Stomach smooth muscle (tissue), 2 donors: ENCODE measurements at regions not wholly inside any gene's neighbourhood (a gene's known extent, or its start where the extent isn't known, plus 50 kb on each side); places are given as distances from the start of the nearest gene placed in this dataset.

Experiments
- H3K27ac ChIP-seq: one replicate; pipeline ENCODE4 v1.7.0; 2013; ENCODE audit warnings: mild to moderate bottlenecking, low read length, inconsistent platforms
- H3K27me3 ChIP-seq, 2 donors: one replicate each; pipeline ENCODE4 v1.7.0; 2013; ENCODE audit warnings: low read length in 2 of 2; ENCODE audit not compliant: insufficient read depth in 2 of 2, control insufficient read depth in 1 of 2
- H3K36me3 ChIP-seq, 2 donors: one replicate each; pipeline ENCODE4 v1.7.0; 2013; ENCODE audit warnings: low read length in 2 of 2; ENCODE audit not compliant: control insufficient read depth in 2 of 2, insufficient read depth in 2 of 2
- H3K4me1 ChIP-seq: one replicate; pipeline ENCODE4 v1.7.0; 2013; ENCODE audit warnings: low read length; ENCODE audit not compliant: control insufficient read depth, insufficient read depth
- H3K4me3 ChIP-seq, 2 donors: one replicate each; pipeline ENCODE4 v1.7.0; 2013; ENCODE audit warnings: low read length in 2 of 2
- H3K9ac ChIP-seq, 2 donors: one replicate each; pipeline ENCODE4 v1.7.0; 2013; ENCODE audit warnings: low read length in 2 of 2, mild to moderate bottlenecking in 1 of 2
- H3K9me3 ChIP-seq, 2 donors: one replicate each; pipeline ENCODE4 v1.7.0; 2013; ENCODE audit warnings: low read length in 2 of 2; ENCODE audit not compliant: control insufficient read depth in 2 of 2
- donor health status: healthy.
- donor health status: Pancreatic carcinoma.

DNA sequence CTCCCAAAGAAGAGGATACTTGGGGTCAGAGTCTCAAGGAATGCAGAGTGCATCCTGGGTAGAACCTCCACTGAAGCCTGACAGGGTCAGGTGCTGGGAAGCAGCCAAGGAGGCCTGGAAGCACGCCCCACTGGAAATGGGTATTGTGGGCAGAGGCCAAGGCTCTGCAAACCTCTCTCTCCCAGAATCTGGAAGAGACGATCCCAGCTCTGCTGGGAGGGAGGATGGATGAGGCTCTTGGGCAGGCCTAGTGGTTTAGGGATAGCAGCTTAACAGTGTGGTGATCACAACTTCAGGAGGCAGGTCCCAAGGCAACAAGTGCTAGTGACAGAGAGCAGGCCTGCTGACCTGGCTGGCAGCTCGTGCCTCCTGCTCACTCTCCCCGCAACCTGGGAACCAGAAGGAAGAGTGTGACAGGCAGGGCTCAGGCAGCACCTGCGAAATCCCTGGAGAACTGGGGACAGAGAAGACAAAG, 641.0 kb downstream of the PLPP3 start:
- Histone ChIP-seq H3K4me1 (peaks cover 13% of the 10 kb centered on the region), H3K4me3 (no peak overlapping the region), H3K9me3 (no peaks in the 10 kb centered on the region), H3K9ac (no peak overlapping the region), H3K27me3 (no peaks in the 10 kb centered on the region), H3K27ac (no peak overlapping the region), H3K36me3 (no peaks in the 10 kb centered on the region)

DNA sequence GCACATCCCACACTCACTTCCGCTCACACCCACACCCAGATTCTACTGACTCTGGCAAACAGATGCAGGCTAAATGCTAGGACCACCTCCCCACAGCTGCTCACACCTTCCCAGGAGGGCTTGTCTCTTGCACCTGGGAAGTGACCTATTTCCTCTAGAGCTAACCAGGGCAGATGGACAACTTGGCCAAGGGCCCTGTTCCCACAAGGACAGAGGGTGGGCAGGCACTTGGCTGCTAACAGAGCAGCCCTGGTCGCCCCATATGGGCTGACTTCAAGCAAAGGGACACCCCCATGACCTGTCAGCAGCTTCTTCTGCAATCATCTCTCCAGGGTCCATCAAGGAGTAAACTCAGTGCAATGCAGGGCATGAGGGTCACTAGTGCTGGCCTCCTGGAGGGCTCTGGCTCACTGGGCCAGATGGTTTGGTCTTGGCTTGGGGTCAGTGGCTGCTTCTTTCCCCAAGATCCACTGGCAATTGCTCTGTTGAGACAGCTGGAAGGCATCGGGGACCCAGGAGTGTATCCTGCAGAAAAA, 641.5 kb downstream of the PLPP3 start:
- Histone ChIP-seq H3K4me1 (peaks cover 13% of the 10 kb centered on the region), H3K27ac (no peak overlapping the region), H3K27me3 (no peaks in the 10 kb centered on the region)

DNA sequence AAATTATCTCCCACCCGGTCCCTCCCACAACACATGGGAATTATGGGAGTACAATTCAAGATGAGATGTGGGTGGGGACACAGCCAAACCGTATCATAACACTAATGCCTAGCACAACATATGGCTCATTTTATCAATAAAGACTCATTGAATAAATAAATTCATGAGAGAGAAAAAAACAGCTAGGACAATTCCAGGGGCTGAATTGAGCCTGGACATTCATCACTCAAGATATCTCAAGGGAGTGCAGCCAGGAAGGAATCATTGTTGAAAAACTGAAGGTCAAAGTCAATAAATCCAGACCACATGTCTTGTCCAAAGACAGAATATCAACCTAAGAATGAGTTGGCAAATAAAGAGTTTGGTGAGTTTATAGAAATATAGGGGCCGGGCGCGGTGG, 644.1 kb downstream of the PLPP3 start:
- Histone ChIP-seq H3K27me3 (no peaks in the 10 kb centered on the region), H3K9ac (no peak overlapping the region), H3K4me1 (peaks cover 19% of the 10 kb centered on the region), H3K36me3 (no peaks in the 10 kb centered on the region), H3K27ac (no peak overlapping the region), H3K9me3 (no peaks in the 10 kb centered on the region), H3K4me3 (no peak overlapping the region)

More for the DNA sequence above, 641.5 kb downstream of the PLPP3 start:
- H3K36me3 ChIP-seq: no peaks in the 10 kb centered on the region
- H3K9me3 ChIP-seq: no peaks in the 10 kb centered on the region
- no peak overlapping the region for H3K9ac ChIP-seq
- H3K4me3 ChIP-seq: no peak overlapping the region

DNA sequence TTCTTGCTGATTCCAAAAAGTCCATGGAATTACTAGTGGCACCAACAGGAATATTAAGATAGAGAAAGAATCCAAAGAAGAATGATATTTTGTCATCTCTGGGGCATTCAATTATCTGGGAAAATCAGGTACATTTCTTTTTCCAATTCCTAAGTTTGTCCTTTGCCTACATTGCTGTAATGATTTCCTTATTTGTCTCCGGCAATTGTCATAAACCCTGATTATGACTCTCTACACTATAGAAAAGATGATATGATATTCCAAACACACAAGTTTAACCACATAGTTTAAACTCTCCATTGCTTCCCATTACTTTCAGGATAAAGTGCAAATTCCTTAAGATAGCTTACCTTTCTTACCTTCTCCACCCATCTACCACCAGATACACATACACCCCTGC, 647.0 kb downstream of the PLPP3 start:
- Histone ChIP-seq H3K27me3 (no peaks in the 10 kb centered on the region), H3K36me3 (no peaks in the 10 kb centered on the region), H3K4me3 (no peak overlapping the region), H3K4me1 (peaks cover 6% of the 10 kb centered on the region), H3K9me3 (no peaks in the 10 kb centered on the region), H3K27ac (no peak overlapping the region), H3K9ac (no peak overlapping the region)

DNA sequence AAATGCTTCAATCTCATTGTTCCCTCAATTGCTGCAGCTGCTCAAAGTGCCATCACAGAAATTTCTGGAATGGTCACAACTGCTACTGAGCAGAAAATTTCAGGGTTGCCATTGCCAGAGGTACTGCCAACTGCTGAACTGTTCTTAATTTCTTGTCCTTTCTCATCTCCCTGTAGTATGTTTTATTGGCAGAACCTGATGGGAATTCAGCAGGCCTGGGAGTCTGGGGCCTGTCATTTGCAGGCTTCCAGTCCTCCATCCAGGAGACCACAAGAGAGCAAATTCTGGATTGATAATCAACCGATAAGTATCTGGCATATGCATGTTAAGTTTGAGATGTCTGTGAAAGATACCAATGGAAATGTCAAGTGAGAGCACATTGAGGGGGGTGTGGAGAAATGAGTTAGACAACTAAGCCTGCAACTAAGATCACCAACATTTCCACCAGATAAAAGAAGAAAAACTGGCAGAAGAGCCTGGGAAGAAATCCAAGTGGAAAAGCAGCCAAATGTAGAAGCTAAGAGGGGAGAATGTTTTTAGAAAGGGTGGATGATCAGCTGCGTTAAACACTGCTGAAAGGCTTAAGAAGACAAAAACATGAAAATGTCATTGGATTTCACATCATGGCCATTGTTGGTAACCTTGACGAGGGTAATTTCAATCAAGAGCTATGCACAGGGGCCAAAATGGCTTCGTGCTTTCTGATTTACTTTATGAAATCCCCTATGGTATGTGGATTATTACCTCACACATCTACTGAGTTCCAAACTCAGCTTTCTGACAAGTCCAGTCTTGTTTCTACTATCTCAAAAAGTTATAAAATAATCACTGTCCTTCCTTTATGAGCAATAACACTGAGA, 648.1 kb downstream of the PLPP3 start:
- Histone ChIP-seq H3K27ac (no peak overlapping the region), H3K36me3 (no peaks in the 10 kb centered on the region), H3K4me1 (peaks cover 6% of the 10 kb centered on the region), H3K4me3 (no peak overlapping the region), H3K9me3 (no peaks in the 10 kb centered on the region), H3K27me3 (no peaks in the 10 kb centered on the region), H3K9ac (no peak overlapping the region)

DNA sequence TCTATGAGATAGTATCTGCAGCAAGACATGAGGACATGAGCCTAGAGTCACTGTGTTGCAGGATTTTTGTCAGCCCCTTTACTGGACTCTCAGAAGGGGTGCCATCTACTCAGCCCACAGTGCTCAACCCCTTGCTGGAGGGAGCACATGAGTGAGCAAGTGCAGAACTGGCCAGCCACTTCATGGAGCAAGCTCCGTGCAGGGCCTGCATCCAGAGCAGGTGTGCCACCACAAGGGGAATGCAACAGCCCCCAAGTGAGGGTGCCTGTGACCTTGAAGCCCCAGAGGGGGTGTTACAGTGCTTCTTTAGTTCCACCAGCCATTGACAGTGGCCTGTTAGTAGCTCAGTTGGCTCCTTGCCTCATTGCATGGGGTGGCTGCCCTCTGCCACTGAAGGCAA, 649.7 kb downstream of the PLPP3 start:
- no peak overlapping the region for H3K27ac ChIP-seq
- H3K4me3 ChIP-seq: no peak overlapping the region
- H3K36me3 ChIP-seq: no peaks in the 10 kb centered on the region
- peaks cover 6% of the 10 kb centered on the region for H3K4me1 ChIP-seq
- H3K9ac ChIP-seq: no peak overlapping the region
- H3K9me3 ChIP-seq: no peaks in the 10 kb centered on the region
- H3K27me3 ChIP-seq: no peaks in the 10 kb centered on the region

DNA sequence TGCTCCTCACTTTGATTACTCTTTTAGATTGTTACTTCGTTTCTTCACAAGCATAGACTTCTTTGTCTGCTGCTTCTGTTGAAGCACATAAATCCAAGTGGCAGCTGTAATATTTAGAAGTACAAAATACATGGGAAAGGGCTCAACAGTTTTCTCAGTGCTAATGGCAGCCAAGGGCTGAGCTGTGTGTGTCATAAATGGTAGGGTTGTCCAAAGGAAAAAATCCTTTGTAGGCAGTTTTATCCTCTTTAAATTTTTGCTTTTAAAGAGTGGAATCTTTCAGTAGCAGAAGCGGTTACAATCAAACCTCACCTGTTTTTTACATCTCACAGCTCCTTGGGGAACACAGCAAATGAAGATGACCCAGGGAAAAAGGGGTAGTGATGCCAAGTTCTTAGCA, 650.8 kb downstream of the PLPP3 start:
- H3K27ac ChIP-seq: no peak overlapping the region
- H3K4me1 ChIP-seq: peaks cover 6% of the 10 kb centered on the region
- no peaks in the 10 kb centered on the region for H3K9me3 ChIP-seq
- H3K36me3 ChIP-seq: no peaks in the 10 kb centered on the region
- H3K4me3 ChIP-seq: no peak overlapping the region
- no peaks in the 10 kb centered on the region for H3K27me3 ChIP-seq
- no peak overlapping the region for H3K9ac ChIP-seq

DNA sequence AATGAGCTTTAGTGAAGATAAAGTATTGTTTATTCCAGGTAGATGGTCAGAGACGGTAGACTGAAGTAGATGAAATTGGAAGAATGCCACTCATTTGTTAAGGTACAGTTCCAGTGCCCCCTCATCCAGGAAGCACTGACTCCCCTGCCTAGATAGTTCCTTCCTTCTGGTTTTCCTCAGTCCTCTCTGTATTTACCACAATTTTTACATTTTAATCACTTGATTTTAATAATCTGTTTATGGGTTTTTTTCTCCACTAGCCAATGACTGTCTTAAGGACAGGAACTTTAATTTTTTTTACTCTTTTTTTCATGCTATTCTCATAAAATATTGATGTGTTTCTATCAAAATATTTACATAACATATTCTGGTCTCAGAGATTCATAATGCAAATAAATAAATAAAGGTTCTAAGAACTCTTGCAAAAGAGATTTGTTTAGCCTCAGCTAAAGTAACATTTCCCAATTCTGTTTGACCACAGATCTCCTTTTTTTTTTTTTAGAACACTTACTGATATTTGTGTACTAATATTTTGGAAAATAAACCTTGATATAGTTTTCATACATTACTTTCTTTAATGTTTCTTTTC, 651.6 kb downstream of the PLPP3 start:
- Histone ChIP-seq H3K9me3 (no peaks in the 10 kb centered on the region), H3K36me3 (no peaks in the 10 kb centered on the region), H3K4me1 (peaks cover 6% of the 10 kb centered on the region), H3K4me3 (no peak overlapping the region), H3K27ac (no peak overlapping the region), H3K9ac (no peak overlapping the region), H3K27me3 (no peaks in the 10 kb centered on the region)

DNA sequence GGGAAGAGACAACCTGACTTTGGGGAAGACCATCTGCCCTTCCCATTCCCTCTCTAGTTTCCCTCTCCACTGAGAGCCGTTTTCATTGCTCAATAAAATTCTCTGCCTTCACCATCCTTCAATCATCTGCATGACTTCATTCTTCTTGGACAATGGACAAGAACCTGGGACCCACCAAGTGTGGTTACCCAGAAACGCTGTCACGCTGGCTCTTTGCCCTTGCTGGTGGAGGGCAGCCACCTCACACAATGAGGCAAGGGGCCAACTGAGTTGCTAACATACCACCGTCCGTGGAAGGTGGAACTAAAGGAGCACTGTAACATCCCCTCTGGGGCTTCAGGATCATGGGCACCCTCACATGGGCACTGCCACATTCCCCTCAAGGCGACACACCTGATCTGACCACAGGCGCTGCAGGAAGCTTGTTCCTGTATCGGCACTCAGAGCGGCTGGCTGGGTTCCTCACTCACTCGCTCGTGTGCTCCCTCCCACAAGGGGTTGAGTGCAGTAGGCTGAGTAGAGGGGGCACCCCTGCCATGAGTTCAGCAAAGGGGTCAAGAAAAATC, 652.4 kb downstream of the PLPP3 start:
- H3K36me3 ChIP-seq: no peaks in the 10 kb centered on the region
- H3K4me1 ChIP-seq: peaks cover 6% of the 10 kb centered on the region
- no peaks in the 10 kb centered on the region for H3K9me3 ChIP-seq
- H3K27ac ChIP-seq: no peak overlapping the region
- H3K27me3 ChIP-seq: no peaks in the 10 kb centered on the region
- no peak overlapping the region for H3K9ac ChIP-seq
- no peak overlapping the region for H3K4me3 ChIP-seq

DNA sequence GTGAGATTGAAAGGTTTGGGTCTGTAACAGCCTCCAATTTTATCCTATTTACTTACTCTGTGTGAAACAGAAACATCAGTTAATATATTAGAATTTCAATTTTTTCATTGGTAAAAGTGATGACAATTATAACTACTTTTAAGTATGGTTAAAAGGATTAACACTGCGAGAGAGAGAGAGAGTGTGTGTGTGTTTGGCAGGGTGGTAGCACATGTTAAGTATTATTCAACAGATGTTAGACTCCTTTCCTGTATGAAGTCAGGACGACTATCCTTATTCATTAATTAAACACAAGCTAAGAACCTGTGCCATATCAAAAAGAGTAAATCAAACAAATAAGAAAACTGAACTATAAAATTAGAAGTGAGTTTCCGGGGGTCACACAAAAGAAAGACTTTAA, 662.5 kb downstream of the PLPP3 start:
- no peaks in the 10 kb centered on the region for H3K9me3 ChIP-seq
- H3K9ac ChIP-seq: no peak overlapping the region
- no peak overlapping the region for H3K4me3 ChIP-seq
- no peaks in the 10 kb centered on the region for H3K36me3 ChIP-seq
- no peaks in the 10 kb centered on the region for H3K27me3 ChIP-seq
- no peak overlapping the region for H3K27ac ChIP-seq
- no peaks in the 10 kb centered on the region for H3K4me1 ChIP-seq
